Glutamatergic neuron (in vitro differentiated cells): ENCODE measurements at regions not wholly inside any gene's neighbourhood (a gene's known extent, or its start where the extent isn't known, plus 50 kb on each side); places are given as distances from the start of the nearest gene placed in this dataset.

Experiments
- DNase-seq: peaks from one replicate; pipeline ENCODE4 v3.0.0; 2022
- H3K27ac Mint-ChIP-seq: one replicate; pipeline ENCODE4 v1.8.0; 2020; ENCODE audit warnings: mild to moderate bottlenecking, mixed read lengths, inconsistent platforms; ENCODE audit not compliant: unreplicated experiment
- H3K27me3 Mint-ChIP-seq: one replicate; pipeline ENCODE4 v1.8.0; 2020; ENCODE audit warnings: mild to moderate bottlenecking, moderate library complexity, mixed read lengths, inconsistent platforms; ENCODE audit not compliant: unreplicated experiment
- H3K36me3 Mint-ChIP-seq: one replicate; pipeline ENCODE4 v1.8.0; 2020; ENCODE audit warnings: mild to moderate bottlenecking, mixed read lengths, inconsistent platforms; ENCODE audit not compliant: unreplicated experiment
- H3K4me1 Mint-ChIP-seq: one replicate; pipeline ENCODE4 v1.8.0; 2020; ENCODE audit warnings: mild to moderate bottlenecking, low read depth, mixed read lengths, inconsistent platforms; ENCODE audit not compliant: unreplicated experiment
- H3K4me3 Mint-ChIP-seq: one replicate; pipeline ENCODE4 v1.8.0; 2020; ENCODE audit warnings: mild to moderate bottlenecking, mixed read lengths, inconsistent platforms; ENCODE audit not compliant: unreplicated experiment
- H3K9me3 Mint-ChIP-seq: one replicate; pipeline ENCODE4 v1.8.0; 2020; ENCODE audit warnings: mild to moderate bottlenecking, moderate library complexity, mixed read lengths, inconsistent platforms; ENCODE audit not compliant: unreplicated experiment
- TF ChIP-seq, protein P1 (sequence below): fragments of 200-600 bp; sonication (generic); IDR thresholded peaks from one replicate; pipeline ENCODE4 v1.5.0; 2021; ENCODE audit not compliant: partially characterized antibody, unreplicated experiment

DNA sequence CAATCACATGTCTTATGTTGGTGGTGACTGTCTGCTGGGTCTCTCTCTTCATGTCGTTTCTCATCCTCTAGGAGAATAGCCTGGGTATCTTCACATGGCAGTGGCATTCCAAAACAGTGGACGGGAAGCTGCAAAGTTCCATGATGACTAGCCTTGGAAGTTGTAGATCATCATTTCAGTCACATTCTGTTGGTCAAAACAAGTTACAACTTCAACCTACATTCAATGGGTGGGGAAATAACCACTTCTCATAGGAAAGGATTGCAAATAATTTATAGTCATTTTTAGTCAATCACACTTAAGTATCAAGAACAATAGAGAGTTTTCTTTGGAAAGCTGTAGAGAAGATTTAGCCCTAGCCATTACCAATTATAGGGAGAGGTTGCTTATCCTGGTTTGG, 395.0 kb upstream of the CDH2 start:
- no peaks in the 10 kb centered on the region for H3K4me1 Mint-ChIP-seq
- no peaks in the 10 kb centered on the region for H3K36me3 Mint-ChIP-seq
- no peak overlapping the region for H3K4me3 Mint-ChIP-seq
- H3K27ac Mint-ChIP-seq: no peak overlapping the region
- DNase-seq: no peak
- TF ChIP-seq, protein P1, sequence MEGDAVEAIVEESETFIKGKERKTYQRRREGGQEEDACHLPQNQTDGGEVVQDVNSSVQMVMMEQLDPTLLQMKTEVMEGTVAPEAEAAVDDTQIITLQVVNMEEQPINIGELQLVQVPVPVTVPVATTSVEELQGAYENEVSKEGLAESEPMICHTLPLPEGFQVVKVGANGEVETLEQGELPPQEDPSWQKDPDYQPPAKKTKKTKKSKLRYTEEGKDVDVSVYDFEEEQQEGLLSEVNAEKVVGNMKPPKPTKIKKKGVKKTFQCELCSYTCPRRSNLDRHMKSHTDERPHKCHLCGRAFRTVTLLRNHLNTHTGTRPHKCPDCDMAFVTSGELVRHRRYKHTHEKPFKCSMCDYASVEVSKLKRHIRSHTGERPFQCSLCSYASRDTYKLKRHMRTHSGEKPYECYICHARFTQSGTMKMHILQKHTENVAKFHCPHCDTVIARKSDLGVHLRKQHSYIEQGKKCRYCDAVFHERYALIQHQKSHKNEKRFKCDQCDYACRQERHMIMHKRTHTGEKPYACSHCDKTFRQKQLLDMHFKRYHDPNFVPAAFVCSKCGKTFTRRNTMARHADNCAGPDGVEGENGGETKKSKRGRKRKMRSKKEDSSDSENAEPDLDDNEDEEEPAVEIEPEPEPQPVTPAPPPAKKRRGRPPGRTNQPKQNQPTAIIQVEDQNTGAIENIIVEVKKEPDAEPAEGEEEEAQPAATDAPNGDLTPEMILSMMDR: no peak
- H3K27me3 Mint-ChIP-seq: no peaks in the 10 kb centered on the region
- H3K9me3 Mint-ChIP-seq: no peaks in the 10 kb centered on the region

DNA sequence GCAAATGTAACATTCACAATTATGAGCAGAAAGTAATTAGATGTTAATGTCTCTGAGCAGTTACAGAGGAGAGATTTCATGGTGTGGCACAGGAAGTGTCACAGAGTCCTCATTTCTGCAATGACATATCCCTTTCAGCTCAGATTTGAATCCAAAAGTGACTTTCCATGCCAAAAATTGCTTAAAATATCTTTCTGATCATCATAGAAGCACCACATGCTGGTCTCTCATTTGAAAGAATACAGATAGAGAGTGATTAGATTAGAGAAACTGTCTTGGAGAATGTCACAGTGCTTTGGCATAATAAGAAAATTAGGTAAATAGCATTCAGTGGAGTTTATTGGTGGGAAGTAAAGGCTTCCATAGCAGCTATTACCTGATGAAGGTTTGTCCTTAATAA, 383.4 kb upstream of the CDH2 start:
- Mint-ChIP-seq H3K4me3 (no peak overlapping the region), H3K36me3 (no peaks in the 10 kb centered on the region), H3K9me3 (no peaks in the 10 kb centered on the region), H3K27ac (no peak overlapping the region), H3K27me3 (no peaks in the 10 kb centered on the region), H3K4me1 (no peaks in the 10 kb centered on the region)
- TF ChIP-seq, protein P1: no peak
- no peak for DNase-seq

DNA sequence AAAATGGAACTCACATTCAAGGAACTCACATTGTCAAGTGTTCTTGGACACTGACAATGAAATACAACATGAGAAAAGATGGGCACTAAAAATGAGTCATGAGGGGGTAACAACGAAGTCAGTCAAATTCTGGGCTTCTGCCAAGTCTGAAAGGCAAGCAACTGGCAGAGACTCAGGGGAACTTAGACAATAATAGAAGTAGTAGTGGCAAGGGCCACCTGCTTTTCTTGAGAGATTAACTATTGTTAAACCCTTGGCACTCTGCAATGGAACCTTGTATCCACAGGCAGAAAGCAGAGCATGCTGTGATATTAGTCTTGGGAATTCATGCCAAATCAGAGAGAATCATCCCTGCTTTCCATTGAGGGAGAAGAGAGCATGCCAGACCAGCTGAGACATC, 382.6 kb upstream of the CDH2 start:
- H3K27me3 Mint-ChIP-seq: no peaks in the 10 kb centered on the region
- no peak for DNase-seq
- no peaks in the 10 kb centered on the region for H3K4me1 Mint-ChIP-seq
- no peaks in the 10 kb centered on the region for H3K36me3 Mint-ChIP-seq
- H3K27ac Mint-ChIP-seq: no peak overlapping the region
- H3K9me3 Mint-ChIP-seq: no peaks in the 10 kb centered on the region
- no peak overlapping the region for H3K4me3 Mint-ChIP-seq
- TF ChIP-seq, protein P1: no peak

DNA sequence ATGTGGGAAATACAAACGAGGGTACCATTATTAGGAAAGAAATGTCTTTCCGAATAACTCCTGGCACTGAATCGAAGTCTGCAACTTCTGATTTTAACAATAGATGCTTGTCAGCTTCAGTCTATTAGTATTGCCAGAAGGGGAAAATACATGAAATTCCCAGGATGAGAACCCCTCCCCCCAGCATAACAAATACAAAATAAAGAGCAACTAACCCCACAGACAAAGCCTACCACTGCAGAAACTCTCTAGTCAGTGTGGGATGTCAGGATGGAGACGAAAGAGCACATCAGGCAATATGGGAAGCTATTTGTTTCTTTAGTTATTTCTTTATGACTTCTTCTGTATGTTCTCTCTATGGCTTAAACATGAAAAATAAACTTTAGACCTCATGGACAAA, 365.0 kb upstream of the CDH2 start:
- Mint-ChIP-seq H3K4me3 (no peak overlapping the region), H3K27me3 (no peaks in the 10 kb centered on the region), H3K9me3 (peaks cover 2% of the 10 kb centered on the region), H3K4me1 (no peaks in the 10 kb centered on the region), H3K27ac (no peak overlapping the region), H3K36me3 (no peaks in the 10 kb centered on the region)
- no peak for DNase-seq
- TF ChIP-seq, protein P1: no peak

DNA sequence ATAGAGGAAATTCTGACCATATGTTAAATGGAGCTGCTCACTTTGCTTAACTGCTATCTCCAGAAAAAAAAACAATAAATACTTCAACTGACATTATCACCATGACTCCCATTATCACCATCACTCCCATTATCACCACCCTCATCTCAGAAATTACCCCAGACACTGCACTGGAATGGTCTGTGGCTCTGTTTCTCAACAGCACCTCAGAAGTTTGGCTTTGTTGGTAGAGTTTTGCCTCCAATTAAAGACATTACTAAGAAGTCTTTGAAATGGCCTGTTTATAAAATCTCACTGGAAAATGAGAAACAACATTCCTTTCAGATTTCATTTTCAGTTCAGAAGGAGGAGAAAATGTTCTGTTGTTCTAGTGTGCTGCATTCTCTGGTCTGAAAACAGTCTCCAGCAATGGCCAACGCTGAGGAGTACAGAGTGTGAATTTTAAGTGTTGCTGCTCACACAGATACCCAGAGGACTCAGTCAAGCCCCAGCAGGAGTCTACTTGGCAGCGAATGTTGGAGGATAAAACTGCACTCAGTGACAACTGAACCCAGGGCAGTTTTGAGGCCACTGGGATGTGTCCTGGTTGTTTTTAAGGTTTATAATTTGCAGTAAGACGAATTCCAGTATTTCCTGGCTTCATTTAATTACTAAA, 364.5 kb upstream of the CDH2 start:
- H3K27me3 Mint-ChIP-seq: no peaks in the 10 kb centered on the region
- no peaks in the 10 kb centered on the region for H3K36me3 Mint-ChIP-seq
- no peaks in the 10 kb centered on the region for H3K4me1 Mint-ChIP-seq
- peaks cover 2% of the 10 kb centered on the region for H3K9me3 Mint-ChIP-seq
- no peak for DNase-seq
- no peak overlapping the region for H3K27ac Mint-ChIP-seq
- TF ChIP-seq, protein P1: no peak
- H3K4me3 Mint-ChIP-seq: no peak overlapping the region
